ENCODE measurements at regions not wholly inside any gene's neighbourhood (a gene's known extent, or its start where the extent isn't known, plus 50 kb on each side); places are given as distances from the start of the nearest gene placed in this dataset.

GRCh38 chr3:154758109-154758868, 321.8 kb upstream of the MME start:
- peak; percentile 64 for DNase-seq

DNA sequence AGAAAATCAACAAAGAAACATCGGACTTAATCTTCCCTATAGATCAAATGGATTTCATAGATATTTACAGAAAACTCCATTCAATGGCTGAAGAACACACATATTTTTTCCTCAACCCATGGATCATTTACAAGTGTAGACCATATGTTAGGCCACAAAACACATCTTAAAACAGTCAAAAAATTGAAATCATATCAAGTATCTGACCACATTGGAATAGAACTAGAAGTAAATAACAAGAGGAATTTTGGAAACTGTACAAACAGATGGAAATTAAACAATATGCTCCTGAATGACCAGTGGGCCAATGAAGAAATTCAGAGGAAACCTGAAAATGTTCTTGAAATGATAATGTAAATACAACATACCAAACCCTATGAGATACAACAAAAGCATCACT, 323.1 kb upstream of the GPR149 start:
- no peak for DNase-seq

DNA sequence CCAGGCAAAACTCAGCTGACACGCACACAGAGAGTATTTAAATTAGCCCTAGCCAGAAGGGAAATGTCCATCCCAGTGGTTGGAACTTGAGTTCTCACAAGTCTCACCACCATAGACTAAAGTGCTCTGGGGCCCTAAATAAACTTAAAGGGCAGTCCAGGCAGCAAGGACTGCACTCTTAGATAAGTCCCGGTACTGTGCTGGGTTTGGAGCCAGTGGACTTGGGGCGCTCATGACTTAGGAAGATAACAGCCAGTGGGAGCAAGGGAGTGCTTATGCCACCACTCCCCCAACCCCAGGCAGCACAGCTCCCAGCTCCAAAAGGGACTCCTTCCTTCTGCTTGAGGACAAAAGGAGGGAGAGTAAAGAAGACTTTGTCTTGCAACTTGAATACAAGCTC, 319.5 kb upstream of the GPR149 start:
- DNase-seq = no peak

DNA sequence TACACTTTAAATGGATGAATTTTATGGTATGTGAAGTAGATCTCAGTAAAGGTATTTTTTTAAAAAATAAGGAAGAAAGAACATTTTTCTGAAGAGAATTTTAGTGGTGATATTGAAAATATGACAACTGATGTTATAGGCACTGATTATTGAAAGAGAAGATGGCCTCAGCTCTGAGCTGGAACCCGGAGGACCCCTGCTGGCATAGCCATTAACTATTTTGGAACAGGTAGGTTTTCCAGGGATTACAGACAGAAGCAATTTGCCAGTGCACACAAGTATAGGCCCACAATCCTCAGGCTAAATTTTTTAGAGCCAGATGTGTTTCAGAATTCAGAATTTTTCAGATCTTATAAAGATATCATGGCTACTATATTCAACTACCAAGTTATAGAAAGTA, 315.9 kb upstream of the GPR149 start:
- peak; percentile 33 for DNase-seq

GRCh38 chr3:154745122-154745521, 315.1 kb upstream of the GPR149 start:
- no peak for DNase-seq

GRCh38 chr3:154743418-154743817, 313.4 kb upstream of the GPR149 start:
- DNase-seq = no peak

GRCh38 chr3:154734468-154734867, 304.5 kb upstream of the GPR149 start:
- DNase-seq = no peak

- DNase-seq = peak; percentile 41
Observed at GRCh38 chr3:154730186-154730585, 300.2 kb upstream of the GPR149 start.

DNA sequence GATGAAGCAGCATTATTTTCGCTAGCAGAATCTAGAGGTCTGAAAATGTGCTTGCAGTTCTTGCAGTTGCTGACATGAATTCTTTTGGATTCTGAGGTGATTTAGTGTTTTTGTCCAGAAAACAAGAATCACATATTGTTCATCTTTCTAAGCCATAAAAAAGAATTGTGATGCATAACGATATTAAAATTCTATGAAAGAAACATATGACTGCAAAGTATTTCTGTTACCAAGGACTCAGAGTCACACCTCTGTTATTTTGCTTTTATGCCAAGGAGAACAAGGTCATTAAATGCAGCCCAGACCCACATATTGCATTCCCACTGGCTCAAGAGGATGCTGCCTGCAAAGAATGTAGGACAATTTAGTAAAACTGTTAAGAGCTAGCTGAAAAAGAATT, 299.8 kb upstream of the GPR149 start:
- DNase-seq = no peak

DNA sequence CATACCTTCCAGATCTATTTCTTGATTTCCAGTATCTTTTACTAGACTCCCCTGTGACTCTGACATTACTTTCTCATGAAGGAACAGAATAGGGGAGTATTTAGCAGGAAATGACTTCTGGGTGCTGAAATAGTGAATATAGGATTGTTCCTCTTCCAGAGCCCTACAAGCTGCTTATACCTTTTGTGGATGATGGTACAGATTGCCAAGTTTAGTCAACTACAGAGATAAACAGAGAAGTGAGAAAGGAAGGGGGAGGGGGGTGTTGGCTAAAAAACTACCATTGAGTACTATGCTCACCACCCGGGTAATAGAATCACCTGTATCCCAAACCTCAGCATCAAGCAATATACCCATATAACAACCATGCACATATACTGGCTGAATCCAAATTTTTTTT, 298.3 kb upstream of the GPR149 start:
- no peak for DNase-seq

- no peak for DNase-seq
Observed at GRCh38 chr3:154720921-154721320, 290.9 kb upstream of the GPR149 start.

- DNase-seq = no peak
Observed at GRCh38 chr3:154718053-154718452, 288.1 kb upstream of the GPR149 start.

DNA sequence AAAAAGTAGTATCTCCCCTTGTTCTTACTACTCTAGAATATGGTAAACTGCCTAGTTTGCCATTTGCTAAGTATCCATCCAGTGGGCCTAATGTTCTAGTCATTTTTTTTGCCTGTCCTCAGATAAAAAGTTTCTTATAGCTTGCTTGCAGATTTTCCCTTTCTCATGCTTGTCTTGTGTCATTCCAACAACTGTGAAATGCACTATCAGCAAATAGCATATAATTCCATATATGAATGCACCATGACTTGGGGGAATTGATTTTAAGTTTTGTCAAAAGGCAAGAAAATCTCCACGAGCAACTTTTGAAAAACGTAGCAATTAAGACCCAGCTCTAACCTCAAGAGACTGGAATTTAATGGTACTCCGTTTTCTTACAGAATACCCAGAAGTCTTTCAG, 286.2 kb upstream of the GPR149 start:
- DNase-seq = no peak

- no peak for DNase-seq
Observed at GRCh38 chr3:154708554-154708953, 278.6 kb upstream of the GPR149 start.

DNA sequence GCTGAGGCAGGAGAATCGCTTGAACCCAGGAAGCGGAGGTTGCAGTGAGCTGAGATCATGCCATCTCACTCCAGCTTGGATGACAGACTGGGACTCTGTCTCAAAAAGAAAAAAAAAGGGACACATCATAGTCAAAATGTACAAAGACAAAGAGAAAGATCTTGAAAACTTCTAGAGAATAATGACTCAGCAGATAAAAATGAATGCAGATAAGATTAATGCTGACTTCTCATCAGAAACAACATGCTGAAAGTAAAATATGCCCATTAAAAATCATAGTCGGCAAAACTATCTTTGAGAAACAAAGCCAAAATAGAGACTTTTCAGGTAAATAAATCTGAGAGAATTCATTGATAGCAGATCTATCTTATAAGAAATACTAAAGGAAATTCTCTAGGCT, 271.1 kb upstream of the GPR149 start:
- DNase-seq = no peak

GRCh38 chr3:154690413-154690812, 260.4 kb upstream of the GPR149 start:
- no peak for DNase-seq

GRCh38 chr3:154684440-154684839, 254.4 kb upstream of the GPR149 start:
- no peak for DNase-seq

GRCh38 chr3:154684021-154684420, 254.0 kb upstream of the GPR149 start:
- peak; percentile 20 for DNase-seq

DNA sequence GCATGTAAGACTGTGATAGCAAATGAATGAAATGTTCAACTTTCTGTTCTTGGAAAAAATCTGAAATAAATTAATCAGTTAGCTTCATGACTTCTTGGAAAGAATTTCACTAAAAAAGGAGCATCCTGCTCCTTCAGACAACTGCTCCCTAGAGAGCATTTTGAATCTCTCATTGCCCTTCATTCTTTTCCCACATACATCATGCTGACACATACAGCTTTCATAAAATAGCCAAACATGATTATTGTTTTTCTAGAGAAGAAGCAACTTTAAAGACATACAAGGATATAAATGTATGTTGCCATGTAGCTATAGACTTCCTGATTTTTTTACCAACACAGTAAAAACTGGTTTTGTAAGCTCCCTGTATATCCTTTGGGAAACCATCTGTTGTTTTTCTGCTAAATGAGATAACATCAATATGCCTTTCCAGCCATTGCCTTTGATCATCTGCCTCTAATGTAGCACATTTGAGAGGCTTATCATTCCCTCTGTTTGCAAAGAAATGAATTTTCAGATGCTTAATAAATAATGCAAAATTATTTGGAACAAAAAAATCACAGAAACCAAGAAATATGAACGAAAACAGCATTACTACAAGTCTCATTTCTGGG, 248.2 kb upstream of the GPR149 start:
- no peak for DNase-seq

DNA sequence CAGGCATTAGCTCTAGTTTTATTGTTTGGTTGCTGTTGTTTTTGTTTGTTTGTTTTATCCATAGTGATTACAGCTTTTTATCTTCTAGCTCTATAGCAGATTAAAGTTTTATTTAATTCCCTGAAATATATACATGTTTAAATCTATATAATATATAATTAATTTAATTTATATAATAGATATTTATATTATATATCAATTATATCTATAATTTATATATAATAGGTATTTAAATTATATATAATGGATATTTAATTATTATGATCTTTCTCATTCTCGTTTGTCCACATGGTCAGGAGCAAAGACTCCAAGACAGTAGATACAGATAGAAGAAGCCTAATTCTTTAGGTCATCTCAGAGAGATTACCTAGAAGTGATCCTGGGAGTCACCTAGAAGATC, 238.8 kb upstream of the GPR149 start:
- no peak for DNase-seq

GRCh38 chr3:154668187-154668586, 238.2 kb upstream of the GPR149 start:
- DNase-seq = no peak

GRCh38 chr3:154666542-154666941, 236.6 kb upstream of the GPR149 start:
- DNase-seq = no peak

DNA sequence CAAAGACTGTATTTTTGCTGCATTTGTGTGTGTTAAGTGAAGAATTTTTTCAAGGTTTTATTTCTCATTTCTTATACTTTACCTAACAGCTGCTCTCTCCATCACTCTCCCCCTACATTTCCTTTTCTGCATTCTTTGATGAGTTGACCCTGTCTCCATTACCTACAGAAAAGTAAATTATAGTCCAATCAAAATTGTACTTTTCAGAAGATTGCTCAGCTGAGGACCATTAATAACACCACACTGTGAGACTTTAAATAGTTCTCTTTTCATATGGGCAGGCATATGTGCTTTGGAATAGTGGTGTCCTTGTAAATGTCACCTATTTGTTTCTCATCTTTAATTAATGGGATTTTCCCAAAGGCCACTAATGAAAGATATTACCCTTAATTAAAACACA, 234.7 kb upstream of the GPR149 start:
- no peak for DNase-seq

DNA sequence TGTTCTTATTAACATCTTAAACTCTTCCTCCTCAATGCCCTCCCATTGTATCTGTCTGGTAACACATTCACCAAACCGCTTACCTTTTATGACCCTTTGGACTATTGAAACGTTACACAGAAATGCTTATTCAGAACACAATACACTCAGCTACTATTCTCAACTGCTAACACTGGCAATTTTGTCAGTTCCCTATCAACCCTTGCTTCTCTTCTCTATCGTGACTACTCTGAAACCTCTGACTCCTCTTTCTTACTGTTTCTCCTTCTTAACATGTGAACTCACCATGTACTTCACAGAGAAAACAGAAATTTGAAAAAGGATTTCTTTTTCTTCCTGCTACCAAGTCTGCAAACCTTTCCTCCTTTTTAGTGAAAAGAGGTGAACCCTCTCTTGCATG, 232.9 kb upstream of the GPR149 start:
- DNase-seq = no peak

- no peak for DNase-seq
Observed at GRCh38 chr3:154660811-154661210, 230.8 kb upstream of the GPR149 start.
